PC-3 (cell line): ENCODE measurements at regions not wholly inside any gene's neighbourhood (a gene's known extent, or its start where the extent isn't known, plus 50 kb on each side); places are given as distances from the start of the nearest gene placed in this dataset.

Experiments used
- ATAC-seq: fragments of 200-7000 bp; cut with Tn5 transposase; 2 replicates; pipeline ENCODE4 v1.9.1; 2020; ENCODE audit warnings: mild to moderate bottlenecking, moderate library complexity
- BruUV-seq: library from RNA; stranded (reverse); fragments of 400-500 nt; replicated peaks from 2 replicates; lab custom pipeline; 2021; lab: Mats Ljungman, UMichigan
- CTCF ChIA-PET: fragments of 300-600 bp; sonication (Branson Sonifier 250); formaldehyde crosslinking; loops from one replicate; lab custom pipeline; 2022; ENCODE audit warnings: antibody characterized with exemption; lab: Charles Lee
- POLR2A ChIA-PET: fragments of 300-600 bp; sonication (Branson Sonifier 250); formaldehyde crosslinking; loops from one replicate; lab custom pipeline; 2022; ENCODE audit warnings: antibody characterized with exemption; ENCODE audit not compliant: unreplicated experiment; lab: Charles Lee
- DNase-seq: peaks from one replicate; pipeline ENCODE4 v3.0.0-alpha.2; 2015
- H2AFZ ChIP-seq: fragments of 300-600 bp; sonication (generic); 2 replicates; pipeline ENCODE4 v1.6.0; 2016; ENCODE audit warnings: antibody characterized with exemption, low read length
- H3F3A ChIP-seq: fragments of 300-600 bp; sonication (generic); one replicate; pipeline ENCODE4 v1.6.0; 2017; ENCODE audit warnings: antibody characterized with exemption, low read length, control low read depth, mild to moderate bottlenecking; ENCODE audit not compliant: unreplicated experiment
- H3K27ac ChIP-seq: fragments of 300-600 bp; sonication (generic); 2 replicates; pipeline ENCODE4 v1.5.1; 2016; ENCODE audit warnings: mild to moderate bottlenecking, low read length
- H3K27me3 ChIP-seq: fragments of 300-600 bp; sonication (generic); 2 replicates; pipeline ENCODE4 v1.6.1; 2016; ENCODE audit warnings: low read length, mixed read lengths
- H3K36me3 ChIP-seq: fragments of 300-600 bp; sonication (generic); 2 replicates; pipeline ENCODE4 v1.6.1; 2016; ENCODE audit warnings: low read depth, mixed run types, low read length, mixed read lengths
- H3K4me1 ChIP-seq: fragments of 300-600 bp; sonication (generic); 2 replicates; pipeline ENCODE4 v1.5.1; 2016; ENCODE audit warnings: low read length; ENCODE audit not compliant: insufficient read depth
- H3K4me2 ChIP-seq: fragments of 300-600 bp; sonication (generic); 2 replicates; pipeline ENCODE4 v1.6.0; 2016; ENCODE audit warnings: low read length
- H3K4me3 ChIP-seq: fragments of 300-600 bp; sonication (generic); 2 replicates; pipeline ENCODE4 v1.5.1; 2016; ENCODE audit warnings: mild to moderate bottlenecking, low read length, mixed read lengths
- H3K79me2 ChIP-seq: fragments of 300-600 bp; sonication (generic); 2 replicates; pipeline ENCODE4 v1.6.1; 2017; ENCODE audit warnings: low read length, mixed read lengths
- H3K9ac ChIP-seq: fragments of 300-600 bp; sonication (generic); 2 replicates; pipeline ENCODE4 v1.6.0; 2016; ENCODE audit warnings: mild to moderate bottlenecking, low read length
- H3K9me2 ChIP-seq: fragments of 300-600 bp; sonication (generic); replicated peaks from 2 replicates; pipeline ENCODE4 v1.6.1; 2016; ENCODE audit warnings: mixed run types, low read length, mixed read lengths
- H3K9me3 ChIP-seq: fragments of 300-600 bp; sonication (generic); 2 replicates; pipeline ENCODE4 v1.6.1; 2016; ENCODE audit warnings: low read length, mixed read lengths
- H4K20me1 ChIP-seq: fragments of 300-600 bp; sonication (generic); 2 replicates; pipeline ENCODE4 v1.6.1; 2016; ENCODE audit warnings: low read length, mixed read lengths
- CTCF ChIP-seq: fragments of 300-600 bp; sonication (generic); conservative IDR thresholded peaks from 2 replicates; pipeline ENCODE4 v1.5.1; 2017; ENCODE audit warnings: antibody characterized with exemption, low read depth, mild to moderate bottlenecking, low read length
- EZH2 ChIP-seq: fragments of 300-600 bp; sonication (generic); IDR thresholded peaks from one replicate; pipeline ENCODE4 v1.6.1; 2017; ENCODE audit warnings: antibody characterized with exemption, mild to moderate bottlenecking, low read length; ENCODE audit not compliant: unreplicated experiment
- EZH2phosphoT487 ChIP-seq: fragments of 300-600 bp; sonication (generic); IDR thresholded peaks from 2 replicates; pipeline ENCODE4 v1.6.1; 2018; ENCODE audit warnings: mild to moderate bottlenecking, antibody characterized with exemption, low read length, borderline replicate concordance
- intact Hi-C: fragments of 100-400 bp; cut with micrococcal nuclease; formaldehyde crosslinking; loops from 2 replicates; pipeline ENCODE4 v1.9.0; 2023

DNA sequence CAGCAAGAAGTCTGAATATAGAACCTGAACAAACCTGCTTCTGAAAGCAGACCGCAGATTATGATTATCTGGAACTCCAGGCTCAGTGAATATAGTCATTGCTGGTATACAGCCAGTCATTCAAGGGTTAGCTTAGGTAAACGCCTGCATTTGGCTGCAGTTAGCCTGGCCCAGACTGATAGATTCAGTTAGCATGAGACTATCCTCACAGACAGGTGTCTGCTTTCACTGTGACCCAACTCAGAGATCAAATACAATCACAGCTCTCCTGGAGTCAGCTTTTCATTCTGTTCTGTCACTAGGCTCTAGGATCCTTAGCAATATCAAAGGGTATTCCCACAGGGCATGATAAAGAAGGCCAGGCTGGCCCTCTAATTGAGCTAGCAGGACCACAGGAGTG is 138.6 kb upstream of the PLCXD3 start:
- Histone ChIP-seq H2AFZ (no peak overlapping the region), H3K36me3 (no peaks in the 10 kb centered on the region), H4K20me1 (no peaks in the 10 kb centered on the region), H3F3A (no peaks in the 10 kb centered on the region), H3K4me1 (no peaks in the 10 kb centered on the region), H3K4me2 (no peak overlapping the region), H3K9me3 (no peaks in the 10 kb centered on the region), H3K79me2 (no peaks in the 10 kb centered on the region), H3K4me3 (no peak overlapping the region), H3K9ac (no peak overlapping the region), H3K27me3 (no peaks in the 10 kb centered on the region), H3K27ac (no peak overlapping the region), H3K9me2 (no peaks in the 10 kb centered on the region)
- TF ChIP-seq CTCF (no peak), EZH2 (no peak)
- no peak for ATAC-seq
- intact Hi-C loops, result no loop called here
- CTCF ChIA-PET, result no interaction called here
- BruUV-seq, result no TSS peak
- POLR2A ChIA-PET, result no interaction called here
- peak; percentile 7 for DNase-seq

- ATAC-seq (no peak), DNase-seq (peak; percentile 52)
- BruUV-seq, result no TSS peak
- no peak overlapping the region for H3K4me3 ChIP-seq
- intact Hi-C loops, result loop anchor here (1.0 to 5.0 kb wide), 4 partner anchors 119 to 737 kb away; no protein-coding TSS in a partner anchor
- H3K79me2 ChIP-seq, result no peaks in the 10 kb centered on the region
- CTCF ChIA-PET, result interaction anchor here (0.6 to 1.1 kb wide), 8 partner anchors 20 to 738 kb away, joined by 3 to 12 read pairs (median 4); no protein-coding TSS in a partner anchor
- no peak overlapping the region for H3K4me2 ChIP-seq
- no peaks in the 10 kb centered on the region for H3K9me2 ChIP-seq
- no peak overlapping the region for H3K9ac ChIP-seq
- no peaks in the 10 kb centered on the region for H3K9me3 ChIP-seq
- POLR2A ChIA-PET, result no interaction called here
- H3K4me1 ChIP-seq, result no peaks in the 10 kb centered on the region
- no peaks in the 10 kb centered on the region for H3K27me3 ChIP-seq
- no peaks in the 10 kb centered on the region for H3K36me3 ChIP-seq
- H3F3A ChIP-seq, result no peaks in the 10 kb centered on the region
- H4K20me1 ChIP-seq, result no peaks in the 10 kb centered on the region
- no peak overlapping the region for H3K27ac ChIP-seq
- no peak overlapping the region for H2AFZ ChIP-seq
- TF ChIP-seq CTCF, result peak; percentile 82
- TF ChIP-seq EZH2, result no peak
These were observed 131.2 kb upstream of the PLCXD3 start for GRCh38 chr5:41641621-41642020.

GRCh38 chr5:41638685-41639084 is 128.3 kb upstream of the PLCXD3 start:
- Histone ChIP-seq H3K4me3 (no peak overlapping the region), H3K4me1 (no peaks in the 10 kb centered on the region), H3K36me3 (no peaks in the 10 kb centered on the region), H4K20me1 (no peaks in the 10 kb centered on the region), H3K4me2 (no peak overlapping the region), H3K27ac (no peak overlapping the region), H3F3A (no peaks in the 10 kb centered on the region), H3K79me2 (no peaks in the 10 kb centered on the region), H3K27me3 (no peaks in the 10 kb centered on the region), H2AFZ (no peak overlapping the region), H3K9me3 (no peaks in the 10 kb centered on the region), H3K9me2 (no peaks in the 10 kb centered on the region), H3K9ac (no peak overlapping the region)
- ATAC-seq (no peak), DNase-seq (peak; percentile 46)
- POLR2A ChIA-PET, result no interaction called here
- intact Hi-C loops, result no loop called here
- no peak for TF ChIP-seq CTCF
- no peak for TF ChIP-seq EZH2
- no peak for TF ChIP-seq EZH2phosphoT487
- CTCF ChIA-PET, result no interaction called here
- no TSS peak for BruUV-seq
